Liver (tissue), 8 donors: ENCODE measurements at regions not wholly inside any gene's neighbourhood (a gene's known extent, or its start where the extent isn't known, plus 50 kb on each side); places are given as distances from the start of the nearest gene placed in this dataset.

ENCODE experiments used
- DNase-seq: peaks from one replicate; pipeline ENCODE4 v3.0.0-alpha.2; 2017; ENCODE audit warnings: low spot score
- H3K27ac ChIP-seq, 2 donors: one replicate each; pipeline ENCODE4 v1.7.0; 2013; ENCODE audit warnings: inconsistent platforms in 2 of 2, low read length in 2 of 2, control low read depth in 1 of 2, low read depth in 1 of 2, mild to moderate bottlenecking in 1 of 2
- H3K27me3 ChIP-seq, 4 donors: one replicate each; pipeline versions ENCODE4 v1.6.1 to v1.7.0; 2013; ENCODE audit warnings: low read length in 3 of 4, inconsistent platforms in 1 of 4, mild to moderate bottlenecking in 1 of 4, moderate library complexity in 1 of 4; ENCODE audit not compliant: control insufficient read depth in 4 of 4, insufficient read depth in 4 of 4
- H3K36me3 ChIP-seq, 4 donors: one replicate each; pipeline versions ENCODE4 v1.6.1 to v1.7.0; 2013; ENCODE audit warnings: low read length in 3 of 4, mild to moderate bottlenecking in 3 of 4, low read depth in 1 of 4, moderate library complexity in 1 of 4; ENCODE audit not compliant: control insufficient read depth in 4 of 4, insufficient read depth in 3 of 4
- H3K4me1 ChIP-seq, 4 donors: one replicate each; pipeline versions ENCODE4 v1.6.1 to v1.7.0; 2013; ENCODE audit warnings: low read length in 3 of 4, mild to moderate bottlenecking in 3 of 4, moderate library complexity in 1 of 4; ENCODE audit not compliant: control insufficient read depth in 4 of 4, insufficient read depth in 4 of 4
- H3K4me3 ChIP-seq, 3 donors: one replicate each; pipeline versions ENCODE4 v1.6.1 to v1.7.0; 2013; ENCODE audit warnings: low read length in 3 of 3, control low read depth in 1 of 3, low read depth in 1 of 3, mild to moderate bottlenecking in 1 of 3
- H3K9ac ChIP-seq, 2 donors: one replicate each; pipeline ENCODE4 v1.7.0; 2013; ENCODE audit warnings: low read length in 2 of 2, mild to moderate bottlenecking in 2 of 2, moderate library complexity in 2 of 2, control low read depth in 1 of 2, low read depth in 1 of 2
- H3K9me3 ChIP-seq, 4 donors: one replicate each; pipeline versions ENCODE4 v1.6.1 to v1.7.0; 2013; ENCODE audit warnings: low read length in 3 of 4; ENCODE audit not compliant: control insufficient read depth in 4 of 4
- EGR1 ChIP-seq, 2 donors: IDR thresholded peaks; 2 replicates each; pipeline ENCODE4 v1.6.1; 2016 to 2018; ENCODE audit warnings: antibody characterized with exemption in 2 of 2, low read depth in 2 of 2
- FOXA1 ChIP-seq: IDR thresholded peaks from 2 replicates; pipeline ENCODE4 v1.6.1; 2016; ENCODE audit warnings: antibody characterized with exemption
- FOXA2 ChIP-seq: IDR thresholded peaks from 2 replicates; pipeline ENCODE4 v1.6.1; 2016; ENCODE audit warnings: antibody characterized with exemption
- GABPA ChIP-seq, 2 donors: IDR thresholded peaks in 1 of 2; conservative IDR thresholded peaks in 1 of 2; 2 replicates each; pipeline ENCODE4 v1.6.1; 2016; ENCODE audit warnings: antibody characterized with exemption in 2 of 2, mild to moderate bottlenecking in 1 of 2, moderate library complexity in 1 of 2
- HNF4A ChIP-seq, 2 donors: conservative IDR thresholded peaks; 2 replicates each; pipeline ENCODE4 v1.6.1; 2016; ENCODE audit warnings: antibody characterized with exemption in 2 of 2, mild to moderate bottlenecking in 2 of 2
- HNF4G ChIP-seq: IDR thresholded peaks from 2 replicates; pipeline ENCODE4 v1.6.1; 2016; ENCODE audit warnings: antibody characterized with exemption
- JUND ChIP-seq, 2 donors: IDR thresholded peaks; 2 replicates each; pipeline ENCODE4 v1.6.1; 2016; ENCODE audit warnings: antibody characterized with exemption in 2 of 2
- NR2F2 ChIP-seq: IDR thresholded peaks from 2 replicates; pipeline ENCODE4 v1.6.1; 2016; ENCODE audit warnings: antibody characterized with exemption
- RAD21 ChIP-seq, 2 donors: IDR thresholded peaks; 2 replicates each; pipeline ENCODE4 v1.6.1; 2016; ENCODE audit warnings: antibody characterized with exemption in 2 of 2, mild to moderate bottlenecking in 2 of 2
- RXRA ChIP-seq, 2 donors: IDR thresholded peaks; 2 replicates each; pipeline ENCODE4 v1.6.1; 2017 to 2018; ENCODE audit warnings: antibody characterized with exemption in 2 of 2, mild to moderate bottlenecking in 1 of 2
- SP1 ChIP-seq: IDR thresholded peaks from 2 replicates; pipeline ENCODE4 v1.6.1; 2018; ENCODE audit warnings: antibody characterized with exemption, mild to moderate bottlenecking
- TAF1 ChIP-seq: conservative IDR thresholded peaks from 2 replicates; pipeline ENCODE4 v1.6.1; 2016; ENCODE audit warnings: antibody characterized with exemption, mild to moderate bottlenecking
- YY1 ChIP-seq: IDR thresholded peaks from 2 replicates; pipeline ENCODE4 v1.6.1; 2016; ENCODE audit warnings: antibody characterized with exemption, mild to moderate bottlenecking
- WGBS: extraction: QIAGEN DNeasy Blood & Tissue Kit; methylation state at CpG from one replicate; pipeline ENCODE4 v1.1.7; 2013; 5-methylcytosine and 5-hydroxymethylcytosine counted together
- TF ChIP-seq, protein P1 (sequence below): IDR thresholded peaks from 2 replicates; pipeline ENCODE4 v1.6.1; 2016; ENCODE audit warnings: antibody characterized with exemption
- TF ChIP-seq, protein P2 (sequence below): IDR thresholded peaks from 2 replicates; pipeline ENCODE4 v1.6.1; 2016; ENCODE audit warnings: antibody characterized with exemption
- TF ChIP-seq, protein P3 (sequence below): IDR thresholded peaks from 2 replicates; pipeline ENCODE4 v1.6.1; 2016; ENCODE audit warnings: antibody characterized with exemption, mild to moderate bottlenecking
- TF ChIP-seq, protein P4 (sequence below): fragments of 150-350 bp; IDR thresholded peaks from 2 replicates; pipeline ENCODE4 v1.5.1; 2017; ENCODE audit warnings: improper control_type of control experiment, low read depth, low read length; ENCODE audit not compliant: missing input control
- TF ChIP-seq, protein P5 (sequence below): IDR thresholded peaks from 2 replicates; pipeline ENCODE4 v1.6.1; 2016; ENCODE audit warnings: antibody characterized with exemption
- donor health status: healthy.
- donor health status: healthy.
- donor health status: healthy.
- donor health status: healthy.
- donor health status: healthy.

DNA sequence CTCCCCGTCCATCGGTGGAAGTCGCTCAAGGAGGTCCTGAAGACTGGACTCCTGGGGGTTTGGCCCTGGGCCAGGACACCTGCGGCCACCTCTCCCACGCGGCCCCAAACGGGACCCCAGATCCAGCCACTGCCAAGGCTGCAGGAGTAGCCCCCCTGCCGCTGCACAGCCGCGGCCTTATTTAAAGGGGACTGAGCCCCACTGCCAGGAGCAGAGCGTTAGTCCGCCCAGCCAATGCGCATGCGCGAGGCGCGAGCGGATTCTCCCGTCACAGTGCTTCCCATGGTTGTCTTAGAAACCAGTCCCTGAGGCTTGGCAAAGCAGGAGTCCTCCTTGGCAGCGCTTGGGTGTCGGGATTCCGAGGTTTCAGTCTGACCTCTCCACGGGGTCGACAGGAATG lies 320.0 kb downstream of the ZNF716 start:
- Histone ChIP-seq H3K27ac (no peak overlapping the region), H3K4me1 (no peaks in the 10 kb centered on the region), H3K9me3 (peaks cover 0 to 3% (median 2%) of the 10 kb centered on the region in 4 donors), H3K27me3 (no peaks in the 10 kb centered on the region), H3K4me3 (no peak overlapping the region), H3K36me3 (no peaks in the 10 kb centered on the region), H3K9ac (no peak overlapping the region)
- TF ChIP-seq, protein P1, sequence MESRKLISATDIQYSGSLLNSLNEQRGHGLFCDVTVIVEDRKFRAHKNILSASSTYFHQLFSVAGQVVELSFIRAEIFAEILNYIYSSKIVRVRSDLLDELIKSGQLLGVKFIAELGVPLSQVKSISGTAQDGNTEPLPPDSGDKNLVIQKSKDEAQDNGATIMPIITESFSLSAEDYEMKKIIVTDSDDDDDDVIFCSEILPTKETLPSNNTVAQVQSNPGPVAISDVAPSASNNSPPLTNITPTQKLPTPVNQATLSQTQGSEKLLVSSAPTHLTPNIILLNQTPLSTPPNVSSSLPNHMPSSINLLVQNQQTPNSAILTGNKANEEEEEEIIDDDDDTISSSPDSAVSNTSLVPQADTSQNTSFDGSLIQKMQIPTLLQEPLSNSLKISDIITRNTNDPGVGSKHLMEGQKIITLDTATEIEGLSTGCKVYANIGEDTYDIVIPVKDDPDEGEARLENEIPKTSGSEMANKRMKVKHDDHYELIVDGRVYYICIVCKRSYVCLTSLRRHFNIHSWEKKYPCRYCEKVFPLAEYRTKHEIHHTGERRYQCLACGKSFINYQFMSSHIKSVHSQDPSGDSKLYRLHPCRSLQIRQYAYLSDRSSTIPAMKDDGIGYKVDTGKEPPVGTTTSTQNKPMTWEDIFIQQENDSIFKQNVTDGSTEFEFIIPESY = no peak
- TF ChIP-seq, protein P2, sequence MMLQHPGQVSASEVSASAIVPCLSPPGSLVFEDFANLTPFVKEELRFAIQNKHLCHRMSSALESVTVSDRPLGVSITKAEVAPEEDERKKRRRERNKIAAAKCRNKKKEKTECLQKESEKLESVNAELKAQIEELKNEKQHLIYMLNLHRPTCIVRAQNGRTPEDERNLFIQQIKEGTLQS = no peak
- no peak for TF ChIP-seq FOXA1
- no peak for TF ChIP-seq EGR1 (IDR thresholded peaks at IDR 0.05; ENCODE audit: low read depth in 2 of 2)
- TF ChIP-seq, protein P3, sequence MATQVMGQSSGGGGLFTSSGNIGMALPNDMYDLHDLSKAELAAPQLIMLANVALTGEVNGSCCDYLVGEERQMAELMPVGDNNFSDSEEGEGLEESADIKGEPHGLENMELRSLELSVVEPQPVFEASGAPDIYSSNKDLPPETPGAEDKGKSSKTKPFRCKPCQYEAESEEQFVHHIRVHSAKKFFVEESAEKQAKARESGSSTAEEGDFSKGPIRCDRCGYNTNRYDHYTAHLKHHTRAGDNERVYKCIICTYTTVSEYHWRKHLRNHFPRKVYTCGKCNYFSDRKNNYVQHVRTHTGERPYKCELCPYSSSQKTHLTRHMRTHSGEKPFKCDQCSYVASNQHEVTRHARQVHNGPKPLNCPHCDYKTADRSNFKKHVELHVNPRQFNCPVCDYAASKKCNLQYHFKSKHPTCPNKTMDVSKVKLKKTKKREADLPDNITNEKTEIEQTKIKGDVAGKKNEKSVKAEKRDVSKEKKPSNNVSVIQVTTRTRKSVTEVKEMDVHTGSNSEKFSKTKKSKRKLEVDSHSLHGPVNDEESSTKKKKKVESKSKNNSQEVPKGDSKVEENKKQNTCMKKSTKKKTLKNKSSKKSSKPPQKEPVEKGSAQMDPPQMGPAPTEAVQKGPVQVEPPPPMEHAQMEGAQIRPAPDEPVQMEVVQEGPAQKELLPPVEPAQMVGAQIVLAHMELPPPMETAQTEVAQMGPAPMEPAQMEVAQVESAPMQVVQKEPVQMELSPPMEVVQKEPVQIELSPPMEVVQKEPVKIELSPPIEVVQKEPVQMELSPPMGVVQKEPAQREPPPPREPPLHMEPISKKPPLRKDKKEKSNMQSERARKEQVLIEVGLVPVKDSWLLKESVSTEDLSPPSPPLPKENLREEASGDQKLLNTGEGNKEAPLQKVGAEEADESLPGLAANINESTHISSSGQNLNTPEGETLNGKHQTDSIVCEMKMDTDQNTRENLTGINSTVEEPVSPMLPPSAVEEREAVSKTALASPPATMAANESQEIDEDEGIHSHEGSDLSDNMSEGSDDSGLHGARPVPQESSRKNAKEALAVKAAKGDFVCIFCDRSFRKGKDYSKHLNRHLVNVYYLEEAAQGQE = no peak
- no peak for TF ChIP-seq HNF4G
- no peak for TF ChIP-seq TAF1
- TF ChIP-seq JUND (IDR thresholded peaks at IDR 0.05) = no peak
- no peak for TF ChIP-seq NR2F2
- TF ChIP-seq GABPA (IDR thresholded peaks at IDR 0.05 in 1 of 2, conservative IDR thresholded peaks at IDR 0.05 in 1 of 2) = no peak
- TF ChIP-seq, protein P4, sequence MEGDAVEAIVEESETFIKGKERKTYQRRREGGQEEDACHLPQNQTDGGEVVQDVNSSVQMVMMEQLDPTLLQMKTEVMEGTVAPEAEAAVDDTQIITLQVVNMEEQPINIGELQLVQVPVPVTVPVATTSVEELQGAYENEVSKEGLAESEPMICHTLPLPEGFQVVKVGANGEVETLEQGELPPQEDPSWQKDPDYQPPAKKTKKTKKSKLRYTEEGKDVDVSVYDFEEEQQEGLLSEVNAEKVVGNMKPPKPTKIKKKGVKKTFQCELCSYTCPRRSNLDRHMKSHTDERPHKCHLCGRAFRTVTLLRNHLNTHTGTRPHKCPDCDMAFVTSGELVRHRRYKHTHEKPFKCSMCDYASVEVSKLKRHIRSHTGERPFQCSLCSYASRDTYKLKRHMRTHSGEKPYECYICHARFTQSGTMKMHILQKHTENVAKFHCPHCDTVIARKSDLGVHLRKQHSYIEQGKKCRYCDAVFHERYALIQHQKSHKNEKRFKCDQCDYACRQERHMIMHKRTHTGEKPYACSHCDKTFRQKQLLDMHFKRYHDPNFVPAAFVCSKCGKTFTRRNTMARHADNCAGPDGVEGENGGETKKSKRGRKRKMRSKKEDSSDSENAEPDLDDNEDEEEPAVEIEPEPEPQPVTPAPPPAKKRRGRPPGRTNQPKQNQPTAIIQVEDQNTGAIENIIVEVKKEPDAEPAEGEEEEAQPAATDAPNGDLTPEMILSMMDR = no peak
- TF ChIP-seq RAD21 (IDR thresholded peaks at IDR 0.05) = no peak
- no peak for TF ChIP-seq HNF4A (conservative IDR thresholded peaks at IDR 0.05)
- no peak for TF ChIP-seq RXRA (IDR thresholded peaks at IDR 0.05)
- TF ChIP-seq, protein P5, sequence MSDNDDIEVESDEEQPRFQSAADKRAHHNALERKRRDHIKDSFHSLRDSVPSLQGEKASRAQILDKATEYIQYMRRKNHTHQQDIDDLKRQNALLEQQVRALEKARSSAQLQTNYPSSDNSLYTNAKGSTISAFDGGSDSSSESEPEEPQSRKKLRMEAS = no peak
- TF ChIP-seq YY1 = no peak
- TF ChIP-seq SP1 = no peak
- no peak for TF ChIP-seq FOXA2
- DNase-seq = no peak
- WGBS = 56% methylated on average over 24 of the region's 24 CpGs
